ENCODE measurements at regions not wholly inside any gene's neighbourhood (a gene's known extent, or its start where the extent isn't known, plus 50 kb on each side); places are given as distances from the start of the nearest gene placed in this dataset.
"Not testable (repeated sequence)": the region's sequence is repeated elsewhere in the genome, so short reads cannot be mapped to it uniquely, and the experiment has no call there.

DNA sequence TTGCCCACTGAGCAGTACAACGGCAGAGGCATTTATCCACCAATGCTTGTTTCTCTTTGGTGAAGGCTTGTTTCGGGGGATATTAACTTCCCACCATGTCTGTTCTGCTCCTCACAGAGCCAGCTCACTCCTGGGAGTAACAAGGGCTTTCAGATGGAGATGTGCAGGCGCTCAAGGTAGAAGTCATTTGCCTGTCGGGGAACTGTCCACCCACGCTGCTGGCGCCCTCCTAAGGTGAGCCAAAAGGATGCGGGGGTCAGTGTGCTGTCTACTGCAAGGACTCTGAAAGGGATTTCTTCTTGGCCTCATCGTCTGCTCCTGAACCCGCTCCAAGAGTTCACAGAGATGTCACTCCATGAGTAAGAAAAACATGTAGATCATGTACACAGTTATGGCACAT, 57.0 kb upstream of the CYRIA start:
- H3K4me2 ChIP-seq (ENCODE audit: low read depth, low read length) = no peak overlapping the region
- no peak overlapping the region for H2AFZ ChIP-seq (ENCODE audit: low read length)
- H3K4me1 ChIP-seq (ENCODE audit: low read length) = 0 out of 2 replicates have a peak, but pooled peaks cover 6% of the 10 kb centered on the region
- H3K9me2 ChIP-seq (replicated peaks; ENCODE audit: insufficient read depth, low read length) = no peaks in the 10 kb centered on the region
- H3K79me2 ChIP-seq (ENCODE audit: low read length) = no peaks in the 10 kb centered on the region
- no peak overlapping the region for H3K27ac ChIP-seq (ENCODE audit: low read length)
- DNase-seq = no peak
- no peaks in the 10 kb centered on the region for H3K27me3 ChIP-seq (replicated peaks; ENCODE audit: insufficient read depth, low read length)
- H3K9me3 ChIP-seq (replicated peaks; ENCODE audit: insufficient read depth, low read length) = no peaks in the 10 kb centered on the region
- no peaks in the 10 kb centered on the region for H3K36me3 ChIP-seq (replicated peaks; ENCODE audit: insufficient read depth, low read length)
- no peaks in the 10 kb centered on the region for H3F3A ChIP-seq (ENCODE audit: insufficient read depth, low read length)
- H4K20me1 ChIP-seq (ENCODE audit: insufficient read depth, low read length) = no peaks in the 10 kb centered on the region
- no peak overlapping the region for H3K9ac ChIP-seq (ENCODE audit: low read length)
- no peak overlapping the region for H3K4me3 ChIP-seq (ENCODE audit: low read length)
- TF ChIP-seq EZH2phosphoT487 (IDR thresholded peaks at IDR 0.05; ENCODE audit: low read length) (no peak), EZH2 (optimal IDR thresholded peaks at IDR 0.05; ENCODE audit: low read depth, low read length) (no peak)
- TF ChIP-seq, protein P1, sequence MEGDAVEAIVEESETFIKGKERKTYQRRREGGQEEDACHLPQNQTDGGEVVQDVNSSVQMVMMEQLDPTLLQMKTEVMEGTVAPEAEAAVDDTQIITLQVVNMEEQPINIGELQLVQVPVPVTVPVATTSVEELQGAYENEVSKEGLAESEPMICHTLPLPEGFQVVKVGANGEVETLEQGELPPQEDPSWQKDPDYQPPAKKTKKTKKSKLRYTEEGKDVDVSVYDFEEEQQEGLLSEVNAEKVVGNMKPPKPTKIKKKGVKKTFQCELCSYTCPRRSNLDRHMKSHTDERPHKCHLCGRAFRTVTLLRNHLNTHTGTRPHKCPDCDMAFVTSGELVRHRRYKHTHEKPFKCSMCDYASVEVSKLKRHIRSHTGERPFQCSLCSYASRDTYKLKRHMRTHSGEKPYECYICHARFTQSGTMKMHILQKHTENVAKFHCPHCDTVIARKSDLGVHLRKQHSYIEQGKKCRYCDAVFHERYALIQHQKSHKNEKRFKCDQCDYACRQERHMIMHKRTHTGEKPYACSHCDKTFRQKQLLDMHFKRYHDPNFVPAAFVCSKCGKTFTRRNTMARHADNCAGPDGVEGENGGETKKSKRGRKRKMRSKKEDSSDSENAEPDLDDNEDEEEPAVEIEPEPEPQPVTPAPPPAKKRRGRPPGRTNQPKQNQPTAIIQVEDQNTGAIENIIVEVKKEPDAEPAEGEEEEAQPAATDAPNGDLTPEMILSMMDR (IDR thresholded peaks at IDR 0.05; ENCODE audit: low read length) = no peak

DNA sequence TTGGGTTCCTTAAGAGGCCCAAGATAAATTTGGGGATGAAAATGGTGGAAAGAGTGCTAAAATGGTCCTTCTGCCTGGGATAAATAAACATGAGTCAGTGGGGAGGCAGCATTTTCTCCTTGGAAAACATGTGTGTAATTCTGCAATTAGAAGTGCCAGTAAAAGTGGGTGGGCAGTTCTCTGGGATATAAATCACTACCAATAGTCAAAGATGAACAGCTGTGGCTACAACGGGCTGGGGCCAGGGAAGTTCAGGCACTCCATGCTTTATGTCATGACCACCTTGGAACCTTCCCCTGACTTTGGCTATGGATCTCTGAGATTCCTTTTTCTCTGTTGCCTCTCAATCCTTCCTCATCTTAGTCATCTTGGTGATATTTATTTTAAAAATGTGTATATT, 56.5 kb upstream of the CYRIA start:
- no peak overlapping the region for H3K4me2 ChIP-seq (ENCODE audit: low read depth, low read length)
- no peak overlapping the region for H3K4me3 ChIP-seq (ENCODE audit: low read length)
- H3K9ac ChIP-seq (ENCODE audit: low read length) = no peak overlapping the region
- TF ChIP-seq EZH2 (optimal IDR thresholded peaks at IDR 0.05; ENCODE audit: low read depth, low read length) = no peak
- TF ChIP-seq, protein P1 (IDR thresholded peaks at IDR 0.05; ENCODE audit: low read length) = no peak
- no peaks in the 10 kb centered on the region for H3K9me3 ChIP-seq (replicated peaks; ENCODE audit: insufficient read depth, low read length)
- H3K27ac ChIP-seq (ENCODE audit: low read length) = no peak overlapping the region
- H3K27me3 ChIP-seq (replicated peaks; ENCODE audit: insufficient read depth, low read length) = no peaks in the 10 kb centered on the region
- H3K9me2 ChIP-seq (replicated peaks; ENCODE audit: insufficient read depth, low read length) = no peaks in the 10 kb centered on the region
- H3K79me2 ChIP-seq (ENCODE audit: low read length) = no peaks in the 10 kb centered on the region
- no peaks in the 10 kb centered on the region for H3K36me3 ChIP-seq (replicated peaks; ENCODE audit: insufficient read depth, low read length)
- H4K20me1 ChIP-seq (ENCODE audit: insufficient read depth, low read length) = no peaks in the 10 kb centered on the region
- no peak overlapping the region for H2AFZ ChIP-seq (ENCODE audit: low read length)
- 0 out of 2 replicates have a peak, but pooled peaks cover 6% of the 10 kb centered on the region for H3K4me1 ChIP-seq (ENCODE audit: low read length)
- DNase-seq = no peak
- H3F3A ChIP-seq (ENCODE audit: insufficient read depth, low read length) = no peaks in the 10 kb centered on the region

DNA sequence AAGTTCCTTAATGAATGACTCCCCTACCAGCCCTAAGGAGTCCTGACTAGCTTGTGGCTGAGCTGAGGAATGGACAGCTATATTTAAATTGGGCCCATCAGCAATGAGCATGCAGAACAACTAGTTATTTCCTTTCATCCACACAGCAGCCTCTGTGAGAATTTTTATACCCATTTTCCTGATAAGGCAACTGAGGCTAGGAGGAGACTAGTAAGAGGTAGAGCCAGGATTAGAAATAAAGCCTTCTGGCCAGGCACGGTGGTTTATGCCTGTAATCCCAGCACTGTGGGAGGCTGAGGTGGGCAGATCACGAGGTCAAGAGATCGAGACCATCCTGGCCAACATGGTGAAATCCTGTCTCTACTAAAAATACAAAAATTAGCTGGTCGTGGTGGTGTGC, 55.9 kb upstream of the CYRIA start:
- not testable (repeated sequence) for H3K9me2 ChIP-seq (replicated peaks; ENCODE audit: insufficient read depth, low read length); H3K4me2 ChIP-seq (ENCODE audit: low read depth, low read length)

DNA sequence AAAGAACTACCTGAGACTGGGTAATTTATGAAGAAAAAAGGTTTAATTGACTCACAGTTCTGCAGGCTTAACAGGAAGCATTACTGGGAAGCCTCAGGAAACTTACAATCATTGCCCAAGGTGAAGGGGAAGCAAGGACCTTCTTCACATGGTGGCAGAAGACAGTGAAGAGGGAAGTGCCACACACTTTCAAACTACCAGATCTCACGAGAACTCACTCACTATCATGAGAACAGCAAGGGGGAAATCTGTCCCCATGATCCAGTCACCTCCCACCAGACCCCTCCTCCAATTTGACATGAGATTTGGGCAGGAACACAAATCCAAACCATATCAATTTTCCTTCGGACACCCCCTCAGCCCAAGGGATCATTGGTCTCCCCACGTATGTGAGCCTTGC, 55.1 kb upstream of the CYRIA start:
- not testable (repeated sequence) for H3K4me2 ChIP-seq (ENCODE audit: low read depth, low read length); H4K20me1 ChIP-seq (ENCODE audit: insufficient read depth, low read length); H3K79me2 ChIP-seq (ENCODE audit: low read length); H3K4me1 ChIP-seq (ENCODE audit: low read length); H3K36me3 ChIP-seq (replicated peaks; ENCODE audit: insufficient read depth, low read length); H3F3A ChIP-seq (ENCODE audit: insufficient read depth, low read length); H3K9me3 ChIP-seq (replicated peaks; ENCODE audit: insufficient read depth, low read length); H3K9me2 ChIP-seq (replicated peaks; ENCODE audit: insufficient read depth, low read length); H3K27me3 ChIP-seq (replicated peaks; ENCODE audit: insufficient read depth, low read length); DNase-seq; H3K9ac ChIP-seq (ENCODE audit: low read length); H3K4me3 ChIP-seq (ENCODE audit: low read length); H3K27ac ChIP-seq (ENCODE audit: low read length); H2AFZ ChIP-seq (ENCODE audit: low read length)

More for the DNA sequence above, 55.9 kb upstream of the CYRIA start:
- not testable (repeated sequence) for H3K79me2 ChIP-seq (ENCODE audit: low read length); H3K27ac ChIP-seq (ENCODE audit: low read length); H3F3A ChIP-seq (ENCODE audit: insufficient read depth, low read length); H3K4me3 ChIP-seq (ENCODE audit: low read length); H3K36me3 ChIP-seq (replicated peaks; ENCODE audit: insufficient read depth, low read length); H3K9me3 ChIP-seq (replicated peaks; ENCODE audit: insufficient read depth, low read length); H3K4me1 ChIP-seq (ENCODE audit: low read length); DNase-seq; H3K9ac ChIP-seq (ENCODE audit: low read length); H4K20me1 ChIP-seq (ENCODE audit: insufficient read depth, low read length); H3K27me3 ChIP-seq (replicated peaks; ENCODE audit: insufficient read depth, low read length); H2AFZ ChIP-seq (ENCODE audit: low read length)
